ENCODE measurements at regions not wholly inside any gene's neighbourhood (a gene's known extent, or its start where the extent isn't known, plus 50 kb on each side); places are given as distances from the start of the nearest gene placed in this dataset.
A peak's percentile ranks its signal among the peaks of the same experiment; 100 is the strongest.

DNA sequence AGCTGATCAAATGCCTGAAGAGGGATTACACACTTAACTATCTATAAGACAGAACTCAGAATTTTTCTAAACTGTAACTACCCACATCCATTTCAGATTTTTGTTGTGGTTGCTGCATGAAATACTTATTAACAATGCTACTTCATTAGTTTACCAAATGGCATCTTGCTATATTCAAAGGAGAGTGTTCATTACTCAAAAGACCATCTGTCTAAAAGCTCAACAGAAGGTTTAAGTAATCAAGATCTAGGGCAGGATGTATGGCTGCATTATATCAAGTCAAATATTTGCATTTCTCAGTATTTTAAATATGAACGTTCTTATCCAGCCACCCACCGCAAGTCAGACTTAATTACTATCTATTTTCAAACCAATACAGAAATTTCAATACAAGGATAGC lies 79.9 kb downstream of the SIPA1L2 start:
- peaks cover 9% of the 10 kb centered on the region for H3K36me3 Mint-ChIP-seq
- DNase-seq (ENCODE audit: extremely low spot score, unreplicated experiment): no peak
- no peak overlapping the region for H3K4me3 Mint-ChIP-seq
- H3K27me3 Mint-ChIP-seq: no peaks in the 10 kb centered on the region
- H3K27ac Mint-ChIP-seq: no peak overlapping the region
- peaks cover 66% of the 10 kb centered on the region for H3K4me1 Mint-ChIP-seq (ENCODE audit: unreplicated experiment)
- H3K9me3 Mint-ChIP-seq: no peaks in the 10 kb centered on the region
- TF ChIP-seq, protein P1, sequence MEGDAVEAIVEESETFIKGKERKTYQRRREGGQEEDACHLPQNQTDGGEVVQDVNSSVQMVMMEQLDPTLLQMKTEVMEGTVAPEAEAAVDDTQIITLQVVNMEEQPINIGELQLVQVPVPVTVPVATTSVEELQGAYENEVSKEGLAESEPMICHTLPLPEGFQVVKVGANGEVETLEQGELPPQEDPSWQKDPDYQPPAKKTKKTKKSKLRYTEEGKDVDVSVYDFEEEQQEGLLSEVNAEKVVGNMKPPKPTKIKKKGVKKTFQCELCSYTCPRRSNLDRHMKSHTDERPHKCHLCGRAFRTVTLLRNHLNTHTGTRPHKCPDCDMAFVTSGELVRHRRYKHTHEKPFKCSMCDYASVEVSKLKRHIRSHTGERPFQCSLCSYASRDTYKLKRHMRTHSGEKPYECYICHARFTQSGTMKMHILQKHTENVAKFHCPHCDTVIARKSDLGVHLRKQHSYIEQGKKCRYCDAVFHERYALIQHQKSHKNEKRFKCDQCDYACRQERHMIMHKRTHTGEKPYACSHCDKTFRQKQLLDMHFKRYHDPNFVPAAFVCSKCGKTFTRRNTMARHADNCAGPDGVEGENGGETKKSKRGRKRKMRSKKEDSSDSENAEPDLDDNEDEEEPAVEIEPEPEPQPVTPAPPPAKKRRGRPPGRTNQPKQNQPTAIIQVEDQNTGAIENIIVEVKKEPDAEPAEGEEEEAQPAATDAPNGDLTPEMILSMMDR (conservative IDR thresholded peaks at IDR 0.05): no peak

DNA sequence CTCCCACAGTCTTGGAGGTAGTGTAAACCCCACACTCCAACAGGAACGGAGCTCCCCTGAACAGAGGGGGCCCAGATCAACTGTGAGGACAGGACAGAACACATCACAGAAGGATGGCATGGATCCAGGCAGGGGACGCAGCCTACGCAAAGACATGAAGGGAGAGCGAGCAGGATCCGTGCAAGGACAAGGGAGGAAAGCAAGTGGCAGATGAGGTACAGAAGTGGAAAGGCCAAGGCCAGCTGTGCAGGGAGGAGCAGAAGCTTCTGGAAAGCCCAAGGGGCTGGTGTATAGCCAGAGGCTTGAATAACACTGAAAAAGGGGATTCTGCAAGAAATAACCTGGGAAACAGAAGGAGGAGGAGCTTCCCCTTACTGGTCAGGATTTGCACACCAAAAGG lies 81.2 kb downstream of the SIPA1L2 start:
- peaks cover 9% of the 10 kb centered on the region for H3K36me3 Mint-ChIP-seq
- H3K27ac Mint-ChIP-seq: peak overlapping the region; percentile 44
- TF ChIP-seq, protein P1 (conservative IDR thresholded peaks at IDR 0.05): no peak
- no peak for DNase-seq (ENCODE audit: extremely low spot score, unreplicated experiment)
- H3K4me3 Mint-ChIP-seq: no peak overlapping the region
- no peaks in the 10 kb centered on the region for H3K9me3 Mint-ChIP-seq
- no peaks in the 10 kb centered on the region for H3K27me3 Mint-ChIP-seq
- peaks cover 53% of the 10 kb centered on the region for H3K4me1 Mint-ChIP-seq (ENCODE audit: unreplicated experiment)

DNA sequence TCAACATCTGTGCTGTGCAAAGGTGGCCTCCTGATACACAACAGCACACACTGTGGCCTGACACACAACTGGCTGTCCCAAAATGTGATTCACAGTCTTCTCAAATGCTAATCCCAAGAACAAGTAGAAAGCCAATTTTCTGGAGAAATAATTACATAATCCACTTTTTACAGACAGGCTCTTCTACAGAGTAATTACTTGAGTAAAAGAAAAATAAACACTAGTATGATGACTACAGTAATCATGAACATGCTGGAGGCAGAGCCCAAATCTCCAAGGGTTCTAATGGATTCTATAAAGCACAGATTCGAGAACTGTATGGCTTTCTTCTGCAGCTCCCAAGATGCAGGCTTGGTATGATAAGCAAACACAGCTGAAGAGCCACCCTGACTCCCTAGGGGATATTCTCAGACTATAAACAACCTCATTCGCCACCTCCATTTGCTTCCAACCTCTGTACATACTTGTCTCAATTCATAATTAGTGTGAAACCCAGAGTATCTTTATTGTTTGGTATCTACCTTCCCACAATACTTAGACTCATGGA lies 81.9 kb downstream of the SIPA1L2 start:
- Mint-ChIP-seq H3K4me3 (no peak overlapping the region), H3K36me3 (peaks cover 9% of the 10 kb centered on the region), H3K27me3 (no peaks in the 10 kb centered on the region), H3K9me3 (no peaks in the 10 kb centered on the region), H3K27ac (peak overlapping the region; percentile 14), H3K4me1 (ENCODE audit: unreplicated experiment) (peaks cover 46% of the 10 kb centered on the region)
- DNase-seq (ENCODE audit: extremely low spot score, unreplicated experiment): no peak
- TF ChIP-seq, protein P1 (conservative IDR thresholded peaks at IDR 0.05): no peak

DNA sequence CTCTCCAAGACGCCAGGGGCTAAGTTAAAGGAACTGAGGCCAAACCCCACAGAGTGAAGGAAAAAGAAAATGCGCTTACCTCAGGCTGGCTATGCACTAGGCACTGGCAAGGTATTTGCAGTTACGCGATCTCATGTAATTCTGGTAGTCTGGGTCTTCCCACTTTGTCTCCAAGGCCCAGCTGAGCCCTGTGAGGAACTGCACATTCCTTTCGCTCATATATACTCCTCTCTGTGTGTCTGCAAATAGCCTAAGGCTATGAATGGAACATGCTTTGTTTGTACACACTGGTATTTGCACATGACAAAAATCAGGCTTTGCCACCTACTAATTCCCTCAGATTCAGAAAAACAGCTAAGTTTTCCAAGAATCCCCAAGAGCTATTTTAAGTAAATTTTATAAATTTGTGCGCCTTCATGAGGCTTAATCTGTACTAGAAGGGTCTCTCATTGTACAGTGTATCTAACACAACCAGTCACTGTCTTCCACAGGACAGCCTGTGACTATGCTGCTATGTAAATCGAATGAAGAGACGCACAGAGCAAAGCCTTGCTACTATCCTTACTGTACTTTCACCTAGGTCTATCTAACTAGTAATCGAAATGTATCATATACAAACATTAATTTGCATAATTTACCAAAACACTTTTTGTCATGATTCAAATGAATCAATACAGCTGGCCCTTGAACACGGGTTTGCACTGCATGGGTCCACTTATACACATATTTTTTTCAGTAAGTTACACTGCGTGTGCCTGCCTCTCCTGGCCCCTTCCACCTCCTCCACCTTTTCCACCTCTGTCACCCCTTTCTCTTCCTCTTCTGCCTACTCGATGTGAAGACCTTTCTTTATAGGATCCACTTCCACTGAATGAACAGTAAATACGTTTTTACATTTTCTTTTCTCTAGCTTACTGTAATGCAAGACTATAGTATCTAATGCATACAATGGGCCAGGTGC lies 87.0 kb downstream of the SIPA1L2 start:
- TF ChIP-seq, protein P1 (conservative IDR thresholded peaks at IDR 0.05): no peak
- DNase-seq (ENCODE audit: extremely low spot score, unreplicated experiment): no peak
- Mint-ChIP-seq H3K4me1 (ENCODE audit: unreplicated experiment) (peaks cover 47% of the 10 kb centered on the region), H3K27ac (peak overlapping the region; percentile 55), H3K27me3 (no peaks in the 10 kb centered on the region), H3K9me3 (peaks cover under 1% of the 10 kb centered on the region), H3K36me3 (peaks cover 14% of the 10 kb centered on the region), H3K4me3 (no peak overlapping the region)

DNA sequence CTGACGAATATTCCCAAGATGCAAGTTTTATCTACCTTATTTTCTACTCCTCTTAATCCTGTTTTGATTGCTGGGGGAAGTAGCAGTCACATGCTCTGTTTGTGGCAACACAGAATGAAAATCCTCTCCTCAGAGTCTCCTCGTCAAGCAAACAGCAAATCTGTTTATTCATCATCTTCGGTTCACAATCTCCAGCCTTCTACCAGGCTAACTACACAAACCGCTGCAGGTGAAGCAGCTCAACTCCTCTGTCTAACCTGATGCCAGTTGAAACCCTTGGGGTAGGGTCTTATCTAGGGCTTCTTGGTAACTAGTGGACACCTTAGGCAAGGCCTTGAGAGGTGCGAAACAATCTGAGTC lies 91.0 kb downstream of the SIPA1L2 start:
- peaks cover 12% of the 10 kb centered on the region for H3K36me3 Mint-ChIP-seq
- H3K27ac Mint-ChIP-seq: peak overlapping the region; percentile 82
- H3K9me3 Mint-ChIP-seq: peaks cover 4% of the 10 kb centered on the region

More for the DNA sequence above, 91.0 kb downstream of the SIPA1L2 start:
- DNase-seq (ENCODE audit: extremely low spot score, unreplicated experiment): no peak
- TF ChIP-seq, protein P1 (conservative IDR thresholded peaks at IDR 0.05): no peak
- Mint-ChIP-seq H3K27me3 (no peaks in the 10 kb centered on the region), H3K4me3 (peak overlapping the region; percentile 12), H3K4me1 (ENCODE audit: unreplicated experiment) (peaks cover 50% of the 10 kb centered on the region)
